Upper lobe of right lung (tissue), 1 donor: ENCODE measurements at regions not wholly inside any gene's neighbourhood (a gene's known extent, or its start where the extent isn't known, plus 50 kb on each side); places are given as distances from the start of the nearest gene placed in this dataset.
A peak's percentile ranks its signal among the peaks of the same experiment; 100 is the strongest.

ENCODE experiments used
- ATAC-seq: fragments of 200-7000 bp; cut with Tn5 transposase; one replicate; pipeline ENCODE4 v1.9.1; 2020; ENCODE audit warnings: mild to moderate bottlenecking, moderate library complexity
- DNase-seq: peaks from one replicate; pipeline ENCODE4 v3.0.0-alpha.2; 2020
- H3K27ac ChIP-seq: fragments of 200-600 bp; one replicate; pipeline ENCODE4 v1.8.0; 2022
- H3K27me3 ChIP-seq: fragments of 200-600 bp; one replicate; pipeline ENCODE4 v1.8.0; 2022; ENCODE audit warnings: mild to moderate bottlenecking
- H3K36me3 ChIP-seq: fragments of 200-600 bp; one replicate; pipeline ENCODE4 v1.8.0; 2022
- H3K4me1 ChIP-seq: fragments of 200-600 bp; one replicate; pipeline ENCODE4 v1.8.0; 2022
- H3K4me3 ChIP-seq: fragments of 200-600 bp; one replicate; pipeline ENCODE4 v1.8.0; 2022; ENCODE audit warnings: mild to moderate bottlenecking
- H3K9me3 ChIP-seq: fragments of 200-600 bp; one replicate; pipeline ENCODE4 v1.8.0; 2022
- intact Hi-C: fragments of 100-400 bp; cut with DNase I; formaldehyde crosslinking; loops from one replicate; pipeline ENCODE4 v1.11.0; 2022
- TF ChIP-seq, protein P1 (sequence below): fragments of 200-600 bp; IDR thresholded peaks from one replicate; pipeline ENCODE4 v1.8.0; 2022; ENCODE audit warnings: antibody characterized with exemption
- donor health status: DM: no; HTN: yes; CAD: no; lungs with severe emphysema.

DNA sequence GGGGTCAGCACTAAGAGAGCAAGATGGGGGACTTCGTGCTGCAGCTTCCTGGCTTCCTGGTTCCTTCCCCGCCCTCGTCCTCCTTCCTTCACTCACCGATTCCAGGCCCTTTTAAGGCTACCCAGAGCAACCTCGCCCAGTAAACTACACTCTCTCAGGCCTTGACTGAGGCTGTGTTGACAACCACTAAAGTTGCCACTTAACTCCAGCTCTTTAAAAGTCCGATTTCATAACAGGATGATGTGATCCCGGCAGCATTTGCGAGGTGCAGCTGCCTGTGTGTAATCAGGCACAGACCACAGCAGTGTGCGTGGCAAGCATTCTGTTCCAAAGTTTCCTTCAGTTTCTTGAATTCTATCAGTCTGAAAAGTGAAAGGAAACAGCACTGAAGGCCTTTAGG, 110.6 kb downstream of the RAB11FIP2 start:
- no peaks in the 10 kb centered on the region for H3K9me3 ChIP-seq
- no peaks in the 10 kb centered on the region for H3K4me1 ChIP-seq
- H3K27ac ChIP-seq = peak overlapping the region; percentile 48
- H3K27me3 ChIP-seq = no peaks in the 10 kb centered on the region
- H3K36me3 ChIP-seq = no peaks in the 10 kb centered on the region
- H3K4me3 ChIP-seq = no peak overlapping the region
- ATAC-seq (peak; percentile 94), DNase-seq (peak; percentile 67)
- intact Hi-C loops = no loop called here
- TF ChIP-seq, protein P1, sequence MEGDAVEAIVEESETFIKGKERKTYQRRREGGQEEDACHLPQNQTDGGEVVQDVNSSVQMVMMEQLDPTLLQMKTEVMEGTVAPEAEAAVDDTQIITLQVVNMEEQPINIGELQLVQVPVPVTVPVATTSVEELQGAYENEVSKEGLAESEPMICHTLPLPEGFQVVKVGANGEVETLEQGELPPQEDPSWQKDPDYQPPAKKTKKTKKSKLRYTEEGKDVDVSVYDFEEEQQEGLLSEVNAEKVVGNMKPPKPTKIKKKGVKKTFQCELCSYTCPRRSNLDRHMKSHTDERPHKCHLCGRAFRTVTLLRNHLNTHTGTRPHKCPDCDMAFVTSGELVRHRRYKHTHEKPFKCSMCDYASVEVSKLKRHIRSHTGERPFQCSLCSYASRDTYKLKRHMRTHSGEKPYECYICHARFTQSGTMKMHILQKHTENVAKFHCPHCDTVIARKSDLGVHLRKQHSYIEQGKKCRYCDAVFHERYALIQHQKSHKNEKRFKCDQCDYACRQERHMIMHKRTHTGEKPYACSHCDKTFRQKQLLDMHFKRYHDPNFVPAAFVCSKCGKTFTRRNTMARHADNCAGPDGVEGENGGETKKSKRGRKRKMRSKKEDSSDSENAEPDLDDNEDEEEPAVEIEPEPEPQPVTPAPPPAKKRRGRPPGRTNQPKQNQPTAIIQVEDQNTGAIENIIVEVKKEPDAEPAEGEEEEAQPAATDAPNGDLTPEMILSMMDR = no peak

DNA sequence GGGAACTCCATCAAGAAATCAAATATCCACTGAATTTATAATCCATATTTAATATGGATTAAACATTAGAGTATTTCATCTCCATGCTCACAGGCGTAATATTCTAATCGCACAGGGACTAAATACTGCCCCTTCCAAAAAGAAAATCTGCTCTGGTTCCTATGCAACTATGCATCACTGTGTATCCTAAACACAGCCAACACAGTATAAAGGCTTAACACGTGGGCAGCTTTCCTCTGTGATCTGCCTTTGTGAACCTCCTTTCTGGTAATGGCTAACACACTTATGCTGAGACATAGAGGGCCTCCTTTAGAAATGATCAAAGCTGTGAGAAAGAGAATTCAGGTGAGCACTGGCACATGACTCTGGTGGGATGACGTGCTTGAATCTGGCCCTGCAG, 110.2 kb downstream of the RAB11FIP2 start:
- ATAC-seq (no peak), DNase-seq (no peak)
- no peaks in the 10 kb centered on the region for H3K4me1 ChIP-seq
- peak overlapping the region; percentile 48 for H3K27ac ChIP-seq
- intact Hi-C loops = no loop called here
- H3K27me3 ChIP-seq = no peaks in the 10 kb centered on the region
- H3K9me3 ChIP-seq = no peaks in the 10 kb centered on the region
- no peak overlapping the region for H3K4me3 ChIP-seq
- TF ChIP-seq, protein P1 = no peak
- no peaks in the 10 kb centered on the region for H3K36me3 ChIP-seq

DNA sequence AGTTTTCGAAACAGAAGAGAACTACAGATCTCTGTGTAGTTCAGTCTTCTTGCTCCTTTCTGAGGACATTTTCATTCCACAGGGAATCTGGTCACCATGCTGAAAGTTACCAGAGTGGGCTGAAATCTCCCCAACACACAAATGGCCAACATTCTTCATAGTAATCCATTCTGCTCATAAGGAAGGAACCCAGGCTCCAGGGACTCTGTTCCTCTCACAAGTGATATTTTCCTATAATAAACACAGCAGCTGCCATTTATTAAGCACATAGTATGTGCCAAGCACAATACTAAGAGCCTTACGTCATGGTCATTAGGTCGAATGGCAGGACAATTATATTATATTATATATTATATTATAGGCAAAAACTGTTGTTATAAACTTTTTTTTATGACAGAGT, 109.8 kb downstream of the RAB11FIP2 start:
- TF ChIP-seq, protein P1 = no peak
- H3K36me3 ChIP-seq = no peaks in the 10 kb centered on the region
- ATAC-seq = no peak
- H3K9me3 ChIP-seq = no peaks in the 10 kb centered on the region
- DNase-seq = no peak
- no peak overlapping the region for H3K27ac ChIP-seq
- H3K27me3 ChIP-seq = no peaks in the 10 kb centered on the region
- no peak overlapping the region for H3K4me3 ChIP-seq
- no peaks in the 10 kb centered on the region for H3K4me1 ChIP-seq
- intact Hi-C loops = no loop called here

DNA sequence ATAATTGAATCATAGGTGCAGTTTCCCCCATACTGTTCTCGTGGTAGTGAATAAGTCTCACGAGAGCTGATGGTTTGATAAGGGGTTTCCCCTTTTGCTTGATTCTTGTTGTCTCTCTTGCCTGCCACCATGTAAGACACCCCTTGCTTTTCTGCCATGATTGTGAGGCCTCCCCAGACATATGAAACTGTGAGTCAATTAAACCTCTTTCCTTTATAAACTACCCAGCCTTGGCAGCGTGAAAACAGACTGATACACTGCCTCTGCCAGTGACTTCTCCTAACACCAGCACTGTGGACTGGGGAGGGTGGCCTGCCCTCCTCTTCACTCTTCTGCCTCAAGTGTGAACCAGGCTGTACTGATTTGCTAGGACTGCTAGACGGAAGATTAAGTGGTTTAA, 108.6 kb downstream of the RAB11FIP2 start:
- ATAC-seq (no peak), DNase-seq (no peak)
- Histone ChIP-seq H3K27me3 (no peaks in the 10 kb centered on the region), H3K36me3 (no peaks in the 10 kb centered on the region), H3K27ac (no peak overlapping the region), H3K9me3 (no peaks in the 10 kb centered on the region), H3K4me1 (no peaks in the 10 kb centered on the region), H3K4me3 (no peak overlapping the region)
- intact Hi-C loops = no loop called here
- TF ChIP-seq, protein P1 = no peak

DNA sequence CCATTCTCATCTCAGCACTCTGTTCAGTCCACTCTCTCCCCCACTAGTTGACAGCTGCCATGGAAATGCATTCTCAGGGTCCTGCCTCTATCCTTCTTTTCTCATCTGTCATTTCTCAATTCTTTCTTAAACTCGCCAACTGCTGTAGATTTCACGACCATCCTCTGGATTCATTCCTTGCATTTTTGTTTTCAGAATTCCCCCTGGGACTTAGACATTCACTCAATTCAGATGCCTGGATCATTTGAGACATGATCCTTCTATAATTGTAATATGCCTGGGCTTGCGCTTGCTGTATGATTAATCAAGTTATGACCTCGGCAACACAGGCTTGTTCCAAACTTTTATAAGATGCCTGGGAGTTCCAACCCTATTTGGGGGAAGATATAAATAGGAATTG, 104.5 kb downstream of the RAB11FIP2 start:
- H3K4me3 ChIP-seq = no peak overlapping the region
- H3K9me3 ChIP-seq = no peaks in the 10 kb centered on the region
- no peak overlapping the region for H3K27ac ChIP-seq
- no peaks in the 10 kb centered on the region for H3K36me3 ChIP-seq
- H3K4me1 ChIP-seq = no peaks in the 10 kb centered on the region
- intact Hi-C loops = no loop called here
- DNase-seq (no peak), ATAC-seq (no peak)
- TF ChIP-seq, protein P1 = no peak
- no peaks in the 10 kb centered on the region for H3K27me3 ChIP-seq
